ENCODE measurements at regions not wholly inside any gene's neighbourhood (a gene's known extent, or its start where the extent isn't known, plus 50 kb on each side); places are given as distances from the start of the nearest gene placed in this dataset.

- H3K27ac ChIP-seq (ENCODE audit: control insufficient read depth, insufficient read depth, low read length): no peak overlapping the region
- H3K4me2 ChIP-seq (ENCODE audit: control insufficient read depth, extremely low read depth, insufficient read depth, low read depth, low read length): no peak overlapping the region
- no peaks in the 10 kb centered on the region for H3K36me3 ChIP-seq (ENCODE audit: control insufficient read depth in 2 of 2, extremely low read depth in 1 of 2, insufficient read depth in 2 of 2, low read length in 2 of 2)
- dilution Hi-C loops (cut with MboI; ENCODE audit: extremely low pct_ligation_motif_present, low sequenced_read_pairs): no loop called here
- H3K9ac ChIP-seq (ENCODE audit: control insufficient read depth, extremely low read depth, insufficient read depth, low read length): no peak overlapping the region
- no peaks in the 10 kb centered on the region for H3K9me1 ChIP-seq (ENCODE audit: control insufficient read depth, extremely low read depth, insufficient read depth, low read length)
- no peaks in the 10 kb centered on the region for H3K4me1 ChIP-seq (ENCODE audit: control insufficient read depth, extremely low read depth, insufficient read depth, low read length)
- FAIRE-seq (no peak), DNase-seq (ENCODE audit: low read depth, low spot score) (no peak)
- H3K9me3 ChIP-seq (ENCODE audit: control insufficient read depth, low read depth, low read length): no peaks in the 10 kb centered on the region
- no peak overlapping the region for H2AFZ ChIP-seq (ENCODE audit: control insufficient read depth, low read length)
- no peak overlapping the region for H3K4me3 ChIP-seq (ENCODE audit: control insufficient read depth in 2 of 3, extremely low read depth in 1 of 3, insufficient read depth in 2 of 3, low read depth in 1 of 3, low read length in 3 of 3)
- no peaks in the 10 kb centered on the region for H3K79me2 ChIP-seq (ENCODE audit: control insufficient read depth, insufficient read depth, low read length)
- no peaks in the 10 kb centered on the region for H3K27me3 ChIP-seq (ENCODE audit: control insufficient read depth, extremely low read depth, insufficient read depth, low read length)
- no peak for TF ChIP-seq EZH2 (IDR thresholded peaks at IDR 0.05; ENCODE audit: low read length)
- TF ChIP-seq CTCF (optimal IDR thresholded peaks at IDR 0.05 in 1 of 3, IDR thresholded peaks at IDR 0.05 in 1 of 3, conservative IDR thresholded peaks at IDR 0.05 in 1 of 3; ENCODE audit: extremely low read depth in 1 of 3, insufficient read depth in 2 of 3, low read length in 3 of 3): no peak
- no peaks in the 10 kb centered on the region for H4K20me1 ChIP-seq (ENCODE audit: control insufficient read depth, extremely low read depth, insufficient read depth, low read length)
Measured at GRCh38 chr2:5895284-5895683, 203.1 kb downstream of the SOX11 start.

- H3K4me2 ChIP-seq (ENCODE audit: control insufficient read depth, extremely low read depth, insufficient read depth, low read depth, low read length): no peak overlapping the region
- FAIRE-seq (no peak), DNase-seq (ENCODE audit: low read depth, low spot score) (no peak)
- H3K79me2 ChIP-seq (ENCODE audit: control insufficient read depth, insufficient read depth, low read length): no peaks in the 10 kb centered on the region
- H3K9me3 ChIP-seq (ENCODE audit: control insufficient read depth, low read depth, low read length): no peaks in the 10 kb centered on the region
- H3K4me3 ChIP-seq (ENCODE audit: control insufficient read depth in 2 of 3, extremely low read depth in 1 of 3, insufficient read depth in 2 of 3, low read depth in 1 of 3, low read length in 3 of 3): no peak overlapping the region
- H3K9ac ChIP-seq (ENCODE audit: control insufficient read depth, extremely low read depth, insufficient read depth, low read length): no peak overlapping the region
- dilution Hi-C loops (cut with MboI; ENCODE audit: extremely low pct_ligation_motif_present, low sequenced_read_pairs): no loop called here
- H3K36me3 ChIP-seq (ENCODE audit: control insufficient read depth in 2 of 2, extremely low read depth in 1 of 2, insufficient read depth in 2 of 2, low read length in 2 of 2): no peaks in the 10 kb centered on the region
- TF ChIP-seq EZH2 (IDR thresholded peaks at IDR 0.05; ENCODE audit: low read length): no peak
- no peak for TF ChIP-seq CTCF (optimal IDR thresholded peaks at IDR 0.05 in 1 of 3, IDR thresholded peaks at IDR 0.05 in 1 of 3, conservative IDR thresholded peaks at IDR 0.05 in 1 of 3; ENCODE audit: extremely low read depth in 1 of 3, insufficient read depth in 2 of 3, low read length in 3 of 3)
- no peaks in the 10 kb centered on the region for H4K20me1 ChIP-seq (ENCODE audit: control insufficient read depth, extremely low read depth, insufficient read depth, low read length)
- H3K9me1 ChIP-seq (ENCODE audit: control insufficient read depth, extremely low read depth, insufficient read depth, low read length): no peaks in the 10 kb centered on the region
- H3K4me1 ChIP-seq (ENCODE audit: control insufficient read depth, extremely low read depth, insufficient read depth, low read length): no peaks in the 10 kb centered on the region
- H3K27ac ChIP-seq (ENCODE audit: control insufficient read depth, insufficient read depth, low read length): no peak overlapping the region
- no peaks in the 10 kb centered on the region for H3K27me3 ChIP-seq (ENCODE audit: control insufficient read depth, extremely low read depth, insufficient read depth, low read length)
- H2AFZ ChIP-seq (ENCODE audit: control insufficient read depth, low read length): no peak overlapping the region
Measured at GRCh38 chr2:5897249-5897648, 205.1 kb downstream of the SOX11 start.
